Lung (tissue), 11 donors: ENCODE measurements at regions not wholly inside any gene's neighbourhood (a gene's known extent, or its start where the extent isn't known, plus 50 kb on each side); places are given as distances from the start of the nearest gene placed in this dataset.

Experiments
- ATAC-seq: fragments of 200-7000 bp; cut with Tn5 transposase; one replicate; pipeline ENCODE4 v1.9.1; 2020; ENCODE audit warnings: moderate number of reproducible peaks; ENCODE audit not compliant: insufficient read depth, low FRiP score
- DNase-seq, 3 donors: peaks; one replicate each; pipeline ENCODE4 v3.0.0-alpha.2; 2013 to 2017
- H3K27ac ChIP-seq, 2 donors: one replicate each; pipeline ENCODE4 v1.5.1; 2013; ENCODE audit warnings: mild to moderate bottlenecking in 2 of 2, moderate library complexity in 2 of 2, control low read depth in 1 of 2, inconsistent platforms in 1 of 2, low read depth in 1 of 2, low read length in 1 of 2
- H3K27me3 ChIP-seq, 3 donors: one replicate each; pipeline ENCODE4 v1.5.1; 2013; ENCODE audit warnings: low read length in 2 of 3; ENCODE audit not compliant: control insufficient read depth in 3 of 3, insufficient read depth in 3 of 3
- H3K36me3 ChIP-seq, 4 donors: one replicate each; pipeline ENCODE4 v1.5.1; 2013; ENCODE audit warnings: low read length in 4 of 4, mild to moderate bottlenecking in 1 of 4, moderate library complexity in 1 of 4; ENCODE audit not compliant: control insufficient read depth in 4 of 4, insufficient read depth in 4 of 4
- H3K4me1 ChIP-seq, 5 donors: one replicate each; pipeline ENCODE4 v1.5.1; 2013; ENCODE audit warnings: low read length in 5 of 5, mild to moderate bottlenecking in 2 of 5, moderate library complexity in 1 of 5; ENCODE audit not compliant: control insufficient read depth in 5 of 5, insufficient read depth in 5 of 5
- H3K4me3 ChIP-seq: one replicate; pipeline ENCODE4 v1.5.1; 2013; ENCODE audit warnings: mild to moderate bottlenecking, control low read depth, moderate library complexity
- H3K9ac ChIP-seq, 2 donors: one replicate each; pipeline ENCODE4 v1.5.1; 2013; ENCODE audit warnings: low read length in 2 of 2, control low read depth in 1 of 2; ENCODE audit not compliant: insufficient read depth in 1 of 2
- H3K9me3 ChIP-seq, 4 donors: one replicate each; pipeline ENCODE4 v1.5.1; 2013; ENCODE audit warnings: low read length in 3 of 4, mild to moderate bottlenecking in 1 of 4, moderate library complexity in 1 of 4; ENCODE audit not compliant: control insufficient read depth in 4 of 4, insufficient read depth in 3 of 4
- CTCF ChIP-seq: IDR thresholded peaks from 2 replicates; pipeline ENCODE4 v1.5.1; 2012; ENCODE audit warnings: mild to moderate bottlenecking; ENCODE audit errors: control extremely low read depth, extremely low read depth
- WGBS, 2 donors: extraction: QIAGEN DNeasy Blood & Tissue Kit; methylation state at CpG; one replicate each; pipeline ENCODE4 v1.1.7; 2013; 5-methylcytosine and 5-hydroxymethylcytosine counted together
- donor health status: control.
- donor health status: control.
- donor health status: Bipolar disorder and iron deficiency.
- donor health status: healthy.
- donor health status: DM: yes; HTN: yes; CAD: no.

DNA sequence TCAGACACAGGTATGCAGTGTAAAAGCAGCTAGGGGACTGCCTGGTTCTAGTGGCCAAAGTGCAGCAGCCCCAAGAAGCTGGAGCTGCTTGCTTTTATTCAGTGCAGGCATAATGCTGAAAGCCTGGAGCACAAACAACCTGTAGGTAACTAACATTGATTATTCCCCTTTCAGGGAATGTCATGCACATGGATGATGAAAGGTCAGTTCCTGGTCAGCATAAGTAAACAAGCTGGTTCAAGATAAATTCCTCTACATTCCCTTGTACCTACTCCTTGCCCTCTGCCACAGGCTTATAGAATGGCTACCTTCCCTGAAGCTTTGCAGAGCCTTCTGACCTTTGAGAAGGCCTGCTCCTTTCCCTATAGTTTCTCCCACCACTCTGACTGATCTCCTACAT lies 1318.5 kb upstream of the ADGRL3 start:
- H3K27ac ChIP-seq = no peak overlapping the region
- DNase-seq (no peak), ATAC-seq (no peak)
- H3K9me3 ChIP-seq = peaks cover 0 to 2% (median 0%) of the 10 kb centered on the region in 4 donors
- H3K4me3 ChIP-seq = no peak overlapping the region
- H3K9ac ChIP-seq = no peak overlapping the region
- H3K4me1 ChIP-seq = no peaks in the 10 kb centered on the region
- no peak for TF ChIP-seq CTCF
- no peaks in the 10 kb centered on the region for H3K36me3 ChIP-seq
- H3K27me3 ChIP-seq = no peaks in the 10 kb centered on the region

GRCh38 chr4:59904331-59904730 lies 1295.8 kb upstream of the ADGRL3 start:
- no peaks in the 10 kb centered on the region for H3K4me1 ChIP-seq
- TF ChIP-seq CTCF = no peak

GRCh38 chr4:59920416-59920815 lies 1279.7 kb upstream of the ADGRL3 start:
- no peaks in the 10 kb centered on the region for H3K36me3 ChIP-seq
- H3K4me1 ChIP-seq = no peaks in the 10 kb centered on the region
- no peak overlapping the region for H3K9ac ChIP-seq
- DNase-seq = no peak
- no peak overlapping the region for H3K27ac ChIP-seq
- ATAC-seq = no peak
- 65 to 69% methylated on average over 3 of the region's 3 CpGs for WGBS, 2 donors
- peaks cover 0 to 2% (median 0%) of the 10 kb centered on the region in 4 donors for H3K9me3 ChIP-seq
- no peak for TF ChIP-seq CTCF
- H3K27me3 ChIP-seq = no peaks in the 10 kb centered on the region
- H3K4me3 ChIP-seq = no peak overlapping the region

More at GRCh38 chr4:59904331-59904730, 1295.8 kb upstream of the ADGRL3 start:
- ATAC-seq (no peak), DNase-seq (no peak)
- Histone ChIP-seq H3K36me3 (no peaks in the 10 kb centered on the region), H3K4me3 (no peak overlapping the region), H3K27me3 (no peaks in the 10 kb centered on the region), H3K27ac (no peak overlapping the region), H3K9me3 (peaks cover 0 to 1% (median 0%) of the 10 kb centered on the region in 4 donors), H3K9ac (no peak overlapping the region)
- WGBS, 2 donors = 55 to 69% methylated on average over 3 of the region's 3 CpGs

DNA sequence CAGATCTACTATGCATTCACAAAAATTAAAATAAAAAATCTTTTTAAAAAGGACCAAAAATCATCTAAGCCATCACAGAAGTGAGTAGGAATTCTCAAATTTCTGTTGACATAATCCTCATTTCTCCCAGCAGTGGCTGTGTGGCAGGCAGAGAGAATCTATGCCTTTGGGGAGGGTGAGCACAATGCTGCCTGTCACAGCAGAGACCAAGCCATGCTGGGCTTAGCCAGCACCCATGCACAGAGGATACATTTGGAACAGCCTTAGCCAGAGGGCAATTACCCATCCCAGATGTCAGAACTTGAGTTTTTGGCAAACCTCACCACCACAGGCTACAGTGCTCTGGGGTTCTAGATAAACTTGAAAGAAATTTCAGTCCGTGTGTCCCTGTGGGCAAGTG lies 1274.8 kb upstream of the ADGRL3 start:
- no peaks in the 10 kb centered on the region for H3K4me1 ChIP-seq
- ATAC-seq (no peak), DNase-seq (no peak)
- H3K4me3 ChIP-seq = no peak overlapping the region
- TF ChIP-seq CTCF = no peak
- no peak overlapping the region for H3K27ac ChIP-seq
- H3K9ac ChIP-seq = no peak overlapping the region
- WGBS, 2 donors = 78 to 89% methylated on average over 1 of the region's 1 CpG
- H3K27me3 ChIP-seq = no peaks in the 10 kb centered on the region
- peaks cover 0 to 2% (median 1%) of the 10 kb centered on the region in 4 donors for H3K9me3 ChIP-seq
- no peaks in the 10 kb centered on the region for H3K36me3 ChIP-seq
